K562 (cell line): ENCODE measurements at regions not wholly inside any gene's neighbourhood (a gene's known extent, or its start where the extent isn't known, plus 50 kb on each side); places are given as distances from the start of the nearest gene placed in this dataset.

Experiments
- ARID2 ChIP-seq: fragments of 450-650 bp; IDR thresholded peaks from 2 replicates; pipeline ENCODE4 v1.6.1; 2017; ENCODE audit warnings: antibody characterized with exemption, mild to moderate bottlenecking
- EHMT2 ChIP-seq: fragments of 450-650 bp; IDR thresholded peaks from 2 replicates; pipeline ENCODE4 v1.6.1; 2018; ENCODE audit warnings: antibody characterized with exemption
- ESRRA ChIP-seq: fragments of 450-650 bp; IDR thresholded peaks from 2 replicates; pipeline ENCODE4 v1.6.1; 2014; ENCODE audit warnings: low read depth, mild to moderate bottlenecking, moderate library complexity, borderline replicate concordance
- HNRNPLL ChIP-seq: fragments of 200-400 bp; formaldehyde crosslinking; IDR thresholded peaks from 2 replicates; pipeline ENCODE4 v1.6.1; 2017; ENCODE audit warnings: low read length, low read depth, mild to moderate bottlenecking; ENCODE audit not compliant: poor library complexity, severe bottlenecking
- RFX5 ChIP-seq: IDR thresholded peaks from 2 replicates; pipeline ENCODE4 v1.6.1; 2011; ENCODE audit warnings: low read depth, mild to moderate bottlenecking, improper control_type of control experiment, low read length
- TCF7L2 ChIP-seq: fragments of 150-350 bp; IDR thresholded peaks from 2 replicates; pipeline ENCODE4 v1.6.1; 2016; ENCODE audit warnings: low read depth, mild to moderate bottlenecking, low read length, moderate library complexity
- U2AF1 ChIP-seq: fragments of 200-400 bp; formaldehyde crosslinking; optimal IDR thresholded peaks from 2 replicates; pipeline ENCODE3; 2017; ENCODE audit warnings: mild to moderate bottlenecking, low read depth, low read length, moderate library complexity
- ZNF282 ChIP-seq: sonication (generic); formaldehyde crosslinking; IDR thresholded peaks from 2 replicates; pipeline ENCODE4 v1.8.1; 2023; ENCODE audit warnings: missing genetic modification reagents
- TF ChIP-seq, protein P1 (sequence below): fragments of 250-450 bp; sonication (Bioruptor Pico); IDR thresholded peaks from 2 replicates; pipeline ENCODE4 v1.8.0; 2021; ENCODE audit warnings: mild to moderate bottlenecking, moderate library complexity
- TF ChIP-seq, protein P2 (sequence below), 3 experiments: IDR thresholded peaks in 2 of 3; conservative IDR thresholded peaks in 1 of 3; 2 replicates each; pipeline ENCODE4 v1.5.1; 2011 to 2012; ENCODE audit warnings: low read length in 3 of 3, mild to moderate bottlenecking in 3 of 3, control low read depth in 2 of 3, improper control_type of control experiment in 1 of 3, inconsistent platforms in 1 of 3, low read depth in 1 of 3, mixed read lengths in 1 of 3, moderate library complexity in 1 of 3; ENCODE audit not compliant: insufficient read depth in 2 of 3

DNA sequence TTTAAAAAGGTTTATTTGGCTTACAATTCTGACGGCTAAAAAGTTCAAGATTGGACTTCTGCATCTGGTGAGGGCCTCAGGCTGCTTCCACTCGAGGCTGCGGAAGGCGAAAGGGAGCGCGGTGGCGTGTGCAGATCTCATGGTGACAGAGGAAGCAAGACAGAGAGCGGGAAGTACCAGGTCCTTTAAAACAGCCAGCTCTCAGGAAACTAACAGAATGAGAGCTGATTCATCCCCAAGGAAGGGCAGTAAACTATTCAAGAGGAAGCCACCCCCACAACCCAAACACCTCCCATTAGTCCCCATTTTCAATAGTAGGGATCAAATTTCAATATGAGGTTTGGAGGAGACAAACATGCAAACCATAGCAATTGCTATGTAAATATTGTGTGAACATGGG, 2144.2 kb upstream of the AGA start (continued):
- TF ChIP-seq, protein P1, sequence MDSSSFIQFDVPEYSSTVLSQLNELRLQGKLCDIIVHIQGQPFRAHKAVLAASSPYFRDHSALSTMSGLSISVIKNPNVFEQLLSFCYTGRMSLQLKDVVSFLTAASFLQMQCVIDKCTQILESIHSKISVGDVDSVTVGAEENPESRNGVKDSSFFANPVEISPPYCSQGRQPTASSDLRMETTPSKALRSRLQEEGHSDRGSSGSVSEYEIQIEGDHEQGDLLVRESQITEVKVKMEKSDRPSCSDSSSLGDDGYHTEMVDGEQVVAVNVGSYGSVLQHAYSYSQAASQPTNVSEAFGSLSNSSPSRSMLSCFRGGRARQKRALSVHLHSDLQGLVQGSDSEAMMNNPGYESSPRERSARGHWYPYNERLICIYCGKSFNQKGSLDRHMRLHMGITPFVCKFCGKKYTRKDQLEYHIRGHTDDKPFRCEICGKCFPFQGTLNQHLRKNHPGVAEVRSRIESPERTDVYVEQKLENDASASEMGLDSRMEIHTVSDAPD, result no peak
- TF ChIP-seq EHMT2 (no peak), TCF7L2 (no peak), ESRRA (no peak), HNRNPLL (no peak), ZNF282 (CRISPR knock-in tag) (no peak), RFX5 (no peak), ARID2 (no peak), U2AF1 (no peak)
- TF ChIP-seq, protein P2, sequence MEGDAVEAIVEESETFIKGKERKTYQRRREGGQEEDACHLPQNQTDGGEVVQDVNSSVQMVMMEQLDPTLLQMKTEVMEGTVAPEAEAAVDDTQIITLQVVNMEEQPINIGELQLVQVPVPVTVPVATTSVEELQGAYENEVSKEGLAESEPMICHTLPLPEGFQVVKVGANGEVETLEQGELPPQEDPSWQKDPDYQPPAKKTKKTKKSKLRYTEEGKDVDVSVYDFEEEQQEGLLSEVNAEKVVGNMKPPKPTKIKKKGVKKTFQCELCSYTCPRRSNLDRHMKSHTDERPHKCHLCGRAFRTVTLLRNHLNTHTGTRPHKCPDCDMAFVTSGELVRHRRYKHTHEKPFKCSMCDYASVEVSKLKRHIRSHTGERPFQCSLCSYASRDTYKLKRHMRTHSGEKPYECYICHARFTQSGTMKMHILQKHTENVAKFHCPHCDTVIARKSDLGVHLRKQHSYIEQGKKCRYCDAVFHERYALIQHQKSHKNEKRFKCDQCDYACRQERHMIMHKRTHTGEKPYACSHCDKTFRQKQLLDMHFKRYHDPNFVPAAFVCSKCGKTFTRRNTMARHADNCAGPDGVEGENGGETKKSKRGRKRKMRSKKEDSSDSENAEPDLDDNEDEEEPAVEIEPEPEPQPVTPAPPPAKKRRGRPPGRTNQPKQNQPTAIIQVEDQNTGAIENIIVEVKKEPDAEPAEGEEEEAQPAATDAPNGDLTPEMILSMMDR (IDR thresholded peaks at IDR 0.05 in 2 of 3, conservative IDR thresholded peaks at IDR 0.05 in 1 of 3; ENCODE audit: insufficient read depth in 2 of 3, low read depth in 1 of 3, low read length in 3 of 3), result no peak
